ENCODE measurements at regions not wholly inside any gene's neighbourhood (a gene's known extent, or its start where the extent isn't known, plus 50 kb on each side); places are given as distances from the start of the nearest gene placed in this dataset.

DNA sequence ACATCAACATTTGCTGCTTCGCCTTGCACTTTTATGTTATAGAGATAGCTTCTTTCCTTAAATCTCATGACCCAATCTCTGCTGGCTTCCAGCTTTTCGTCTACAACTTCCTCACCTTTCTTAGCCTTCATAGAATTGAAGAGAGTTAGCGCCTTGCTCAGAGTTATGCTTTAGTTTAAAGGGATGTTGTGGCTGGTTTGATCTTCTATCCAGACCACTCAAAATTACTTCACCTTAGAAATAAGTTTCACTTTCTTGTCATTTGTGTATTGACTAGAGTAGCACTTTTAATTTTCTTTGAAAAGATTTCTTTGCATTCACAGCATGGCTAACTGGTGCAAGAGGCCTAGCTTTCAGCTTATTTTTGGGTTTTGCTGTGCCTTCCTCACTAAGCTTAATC is 414.2 kb downstream of the ZNF608 start:
- DNase-seq (ENCODE audit: low read depth in 1 of 2, low spot score in 1 of 2), result no peak

- DNase-seq (ENCODE audit: low read depth in 1 of 2, low spot score in 1 of 2), result no peak
These were observed 415.7 kb downstream of the ZNF608 start for GRCh38 chr5:124330595-124331220.

DNA sequence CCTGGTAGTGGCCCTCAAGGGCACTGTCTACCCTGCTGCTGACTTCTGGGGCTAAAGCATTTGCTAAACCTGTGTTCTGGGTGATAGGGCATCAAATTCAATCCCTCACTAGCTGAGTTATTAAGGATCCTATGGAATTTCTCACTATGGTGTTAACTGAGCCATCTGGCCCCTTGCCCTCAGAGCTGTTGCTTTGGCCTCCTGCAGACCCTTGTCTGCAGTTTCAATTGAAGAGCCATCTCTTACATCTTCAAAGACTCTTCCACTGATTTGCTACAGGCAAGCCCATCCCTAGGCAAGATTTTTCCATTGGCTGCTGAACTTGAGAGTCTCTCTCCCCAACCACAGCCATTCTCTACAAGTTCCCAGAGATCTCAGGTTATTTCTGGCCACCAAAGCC is 418.2 kb downstream of the ZNF608 start:
- no peak for DNase-seq (ENCODE audit: low read depth in 1 of 2, low spot score in 1 of 2)

DNA sequence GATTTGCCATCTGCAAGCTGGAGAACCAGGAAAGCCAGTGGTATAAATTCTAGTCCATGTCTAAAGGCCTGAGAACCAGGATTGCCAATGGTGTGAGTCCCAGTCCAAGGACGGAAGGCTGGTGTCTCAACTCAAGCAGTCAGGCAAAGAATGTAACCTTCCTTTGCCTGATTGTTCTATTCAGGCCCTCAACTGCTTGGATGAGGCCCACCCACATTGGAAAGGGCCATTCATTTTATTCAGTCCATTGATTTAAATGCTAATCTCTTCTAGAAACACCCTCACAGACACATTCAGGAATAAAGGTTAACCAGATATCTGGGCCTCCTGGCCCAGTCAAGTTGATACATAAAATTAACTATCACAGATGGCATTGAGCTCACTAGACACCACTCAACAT is 427.8 kb downstream of the ZNF608 start:
- DNase-seq (ENCODE audit: low read depth in 1 of 2, low spot score in 1 of 2), result no peak

DNA sequence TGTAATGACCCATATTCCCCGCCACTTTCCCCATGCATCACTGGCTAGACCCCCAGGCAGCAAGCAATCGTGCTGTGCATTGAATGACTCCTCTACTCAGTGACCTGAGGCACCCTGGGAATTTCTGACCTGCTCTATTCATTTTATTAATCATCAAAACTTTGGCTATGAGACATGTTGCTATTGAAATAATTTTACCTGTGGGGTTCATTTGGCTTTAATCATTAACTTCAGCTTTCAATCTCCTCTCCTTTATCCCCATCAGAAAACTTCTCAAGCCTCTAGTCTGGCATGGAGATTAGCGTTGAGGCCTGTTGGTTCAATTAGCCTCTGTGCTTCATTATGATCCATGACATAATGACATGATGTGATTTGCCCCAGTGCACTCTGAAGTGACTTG is 429.0 kb downstream of the ZNF608 start:
- no peak for DNase-seq (ENCODE audit: low read depth in 1 of 2, low spot score in 1 of 2)

- DNase-seq (ENCODE audit: low read depth in 1 of 2, low spot score in 1 of 2), result no peak
These were observed 430.6 kb downstream of the ZNF608 start for GRCh38 chr5:124315741-124316415.

- DNase-seq (ENCODE audit: low read depth in 1 of 2, low spot score in 1 of 2), result no peak
These were observed 436.0 kb downstream of the ZNF608 start for GRCh38 chr5:124310453-124310852.

DNA sequence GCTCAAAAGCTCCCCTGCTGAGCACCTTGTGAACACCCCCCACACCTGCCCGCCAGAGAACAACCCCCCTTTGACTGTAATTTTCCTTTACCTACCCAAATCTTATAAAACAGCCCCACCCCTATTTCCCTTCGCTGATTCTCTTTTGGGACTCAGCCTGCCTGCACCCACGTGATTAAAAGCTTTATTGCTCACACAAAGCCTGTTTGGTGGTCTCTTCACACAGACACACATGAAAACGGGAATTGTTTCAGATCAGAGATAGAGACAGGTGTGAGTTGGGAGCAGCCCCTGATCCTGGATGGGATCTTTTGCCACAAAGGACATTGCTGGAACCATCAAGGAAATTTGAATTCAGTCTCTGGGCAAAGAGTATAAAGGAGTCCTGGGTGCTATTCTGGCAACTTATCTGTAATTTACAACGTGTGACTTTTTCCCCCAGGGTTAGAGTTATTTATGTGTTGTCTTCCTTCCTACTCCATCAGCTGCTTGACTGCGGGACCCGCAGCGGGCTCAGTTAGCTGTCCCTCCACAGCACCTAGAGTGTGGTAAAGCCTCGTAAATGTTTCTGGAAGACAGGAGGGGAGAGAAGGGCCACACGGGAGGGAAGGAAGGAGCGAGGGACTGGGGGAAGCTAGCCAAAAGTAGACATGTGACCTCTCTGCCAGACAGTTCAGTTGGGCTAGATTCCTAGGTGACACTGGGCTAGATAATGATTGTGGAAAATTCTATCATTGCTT is 437.0 kb downstream of the ZNF608 start:
- no peak for DNase-seq (ENCODE audit: low read depth in 1 of 2, low spot score in 1 of 2)

- no peak for DNase-seq (ENCODE audit: low read depth in 1 of 2, low spot score in 1 of 2)
These were observed 443.1 kb downstream of the ZNF608 start for GRCh38 chr5:124303366-124303765.

DNA sequence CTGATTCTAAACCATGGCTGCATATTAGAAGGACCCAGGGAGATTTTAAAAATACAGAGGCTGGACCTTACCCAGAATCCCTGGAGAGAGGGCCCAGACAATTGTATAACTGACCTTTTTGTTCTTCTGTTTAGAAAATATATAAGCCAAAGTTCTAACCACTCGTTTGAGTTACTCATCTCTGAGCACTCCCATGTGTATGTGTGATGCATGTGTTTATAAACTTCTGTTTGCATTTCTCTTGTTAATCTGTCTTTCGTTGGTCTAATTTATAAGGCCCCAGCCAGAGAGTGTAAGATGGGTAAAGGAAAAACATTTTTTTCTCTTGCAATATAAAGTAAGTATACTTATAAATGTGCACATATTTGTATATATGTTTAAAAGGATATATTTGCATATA is 443.9 kb downstream of the ZNF608 start:
- no peak for DNase-seq (ENCODE audit: low read depth in 1 of 2, low spot score in 1 of 2)

GRCh38 chr5:124301850-124302249 is 444.6 kb downstream of the ZNF608 start:
- DNase-seq (ENCODE audit: low read depth in 1 of 2, low spot score in 1 of 2), result no peak

- no peak for DNase-seq (ENCODE audit: low read depth in 1 of 2, low spot score in 1 of 2)
These were observed 445.4 kb downstream of the ZNF608 start for GRCh38 chr5:124300815-124301621.

DNA sequence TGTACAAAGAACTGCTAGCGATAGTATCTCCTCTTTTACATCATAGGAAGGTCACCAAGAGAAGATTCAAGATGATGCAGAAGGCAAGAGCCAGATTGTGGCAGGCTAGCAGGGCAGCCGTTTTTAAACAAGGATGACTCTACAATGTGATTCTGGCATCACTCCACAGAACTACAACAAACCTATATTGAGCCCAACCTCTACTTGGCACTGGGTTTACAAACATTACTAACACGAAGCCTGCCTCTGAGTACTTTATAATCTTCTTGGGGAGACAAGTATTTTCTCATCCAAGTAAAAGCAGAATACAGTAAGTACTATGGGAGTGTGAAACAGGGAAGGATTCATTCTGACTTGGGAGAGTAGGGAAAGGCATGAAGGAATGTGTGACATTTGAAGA is 448.6 kb downstream of the ZNF608 start:
- no peak for DNase-seq (ENCODE audit: low read depth in 1 of 2, low spot score in 1 of 2)

DNA sequence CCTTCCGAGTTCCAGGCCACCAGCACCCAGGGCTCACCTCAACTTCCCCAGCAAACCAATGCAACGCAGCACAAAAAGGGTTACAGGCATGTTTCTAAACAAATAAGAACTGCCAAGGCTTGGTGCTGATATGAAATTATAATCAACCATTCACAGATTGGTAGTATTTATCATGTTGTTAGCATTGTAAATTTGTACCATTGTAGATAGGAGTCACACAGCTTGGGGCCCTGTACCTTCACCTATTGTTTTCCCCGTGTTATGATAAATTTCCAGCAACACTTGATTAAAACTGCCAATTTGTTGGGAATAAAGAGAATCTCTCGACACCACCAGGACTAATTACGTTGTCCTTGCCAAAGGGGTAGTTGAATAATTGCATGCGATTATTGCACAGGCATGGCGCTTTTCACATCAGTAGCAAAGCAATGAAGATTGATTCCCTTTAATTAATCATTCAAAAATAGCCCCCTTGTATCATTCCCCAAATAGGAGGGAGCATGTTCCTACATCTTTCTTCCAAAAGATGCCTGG is 454.1 kb downstream of the ZNF608 start:
- no peak for DNase-seq (ENCODE audit: low read depth in 1 of 2, low spot score in 1 of 2)

GRCh38 chr5:124289641-124290311 is 456.7 kb downstream of the ZNF608 start:
- no peak for DNase-seq (ENCODE audit: low read depth in 1 of 2, low spot score in 1 of 2)

DNA sequence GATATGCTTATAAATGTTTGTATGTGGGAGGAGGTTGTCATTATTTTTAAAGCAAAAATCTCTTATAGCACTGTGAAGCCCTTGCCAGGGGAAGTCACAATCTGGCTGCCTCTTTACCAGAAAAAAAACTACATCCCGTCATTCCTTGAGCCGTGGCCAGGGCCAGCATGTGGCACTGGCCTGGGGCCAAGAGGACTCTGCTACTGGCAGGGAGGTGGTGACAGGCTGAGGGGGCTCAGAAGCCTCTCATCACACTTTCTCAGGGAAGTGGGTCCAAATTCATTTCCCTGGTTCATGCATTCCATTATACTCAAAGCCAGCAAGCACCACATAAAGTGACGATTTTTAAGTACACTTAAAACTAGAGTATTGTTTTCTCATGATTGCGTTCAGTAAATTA is 457.3 kb downstream of the ZNF608 start:
- DNase-seq (ENCODE audit: low read depth in 1 of 2, low spot score in 1 of 2), result no peak

DNA sequence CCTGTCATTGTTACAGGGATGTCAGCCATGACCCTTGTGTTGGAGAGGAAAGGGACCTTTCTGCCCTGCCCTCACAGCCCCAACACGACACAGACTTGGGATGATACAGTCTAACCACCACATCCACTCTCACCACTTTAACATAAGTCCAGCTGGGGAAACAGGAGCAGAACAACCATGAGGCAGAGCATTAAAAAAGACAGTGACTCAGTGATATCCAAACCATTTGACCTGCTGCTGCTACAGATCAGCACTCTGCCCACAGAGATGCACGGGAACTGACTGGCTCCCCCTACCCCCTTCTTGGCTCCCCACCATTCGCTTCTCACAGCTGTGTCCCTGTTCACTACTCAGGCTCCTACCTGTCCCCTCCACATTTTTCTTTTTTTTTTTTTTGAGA is 458.6 kb downstream of the ZNF608 start:
- DNase-seq (ENCODE audit: low read depth in 1 of 2, low spot score in 1 of 2), result no peak

GRCh38 chr5:124285733-124286132 is 460.7 kb downstream of the ZNF608 start:
- DNase-seq (ENCODE audit: low read depth in 1 of 2, low spot score in 1 of 2), result no peak

- DNase-seq (ENCODE audit: low read depth in 1 of 2, low spot score in 1 of 2), result no peak
These were observed 461.4 kb downstream of the ZNF608 start for GRCh38 chr5:124285071-124285470.

GRCh38 chr5:124283031-124283430 is 463.4 kb downstream of the ZNF608 start:
- no peak for DNase-seq (ENCODE audit: low read depth in 1 of 2, low spot score in 1 of 2)

DNA sequence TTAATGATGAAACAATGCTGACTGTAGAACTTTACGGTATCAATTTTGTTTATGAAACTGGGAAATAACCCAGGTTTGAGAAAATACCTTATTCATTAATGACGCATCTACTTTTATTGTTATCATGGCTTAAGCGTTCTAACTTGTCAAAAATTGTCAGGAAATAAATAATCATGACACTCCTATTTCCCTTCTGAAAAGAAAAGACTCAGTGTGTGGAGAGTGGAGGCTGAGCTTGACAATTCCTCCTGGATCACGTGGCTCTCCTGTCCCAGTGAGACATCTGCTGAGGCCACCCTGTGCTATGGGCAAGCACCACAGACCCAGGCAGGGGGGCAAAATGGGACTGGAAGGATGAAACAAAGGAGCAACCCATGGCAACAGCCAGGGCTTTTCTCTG is 466.4 kb downstream of the ZNF608 start:
- no peak for DNase-seq (ENCODE audit: low read depth in 1 of 2, low spot score in 1 of 2)

All from activated T-helper 1 cell treated with anti-CD3 and anti-CD28 coated beads, Interleukin-2, amount 50 U/mL, for 16 hours (primary cell).